Upper lobe of left lung (tissue), 6 donors: ENCODE measurements at regions not wholly inside any gene's neighbourhood (a gene's known extent, or its start where the extent isn't known, plus 50 kb on each side); places are given as distances from the start of the nearest gene placed in this dataset.
A peak's percentile ranks its signal among the peaks of the same experiment; 100 is the strongest.

Experiments
- ATAC-seq, 2 donors: fragments of 200-7000 bp; cut with Tn5 transposase; one replicate each; pipeline ENCODE4 v1.9.1; 2022; ENCODE audit warnings: mild to moderate bottlenecking in 2 of 2, moderate library complexity in 2 of 2; ENCODE audit not compliant: low FRiP score in 2 of 2
- DNase-seq, 2 donors: peaks; one replicate each; pipeline ENCODE4 v3.0.0-alpha.2; 2019 to 2020
- H3K27ac ChIP-seq, 4 donors: fragments of 200-600 bp; sonication (generic); one replicate each; pipeline ENCODE4 v1.5.1; 2016 to 2019
- H3K27me3 ChIP-seq, 4 donors: fragments of 200-600 bp; sonication (generic); one replicate each; pipeline ENCODE4 v1.5.1; 2017 to 2019
- H3K36me3 ChIP-seq, 4 donors: fragments of 200-600 bp; sonication (generic); one replicate each; pipeline ENCODE4 v1.5.1; 2016 to 2019
- H3K4me1 ChIP-seq, 4 donors: fragments of 200-600 bp; sonication (generic); one replicate each; pipeline ENCODE4 v1.5.1; 2018 to 2019
- H3K4me3 ChIP-seq, 4 donors: fragments of 200-600 bp; sonication (generic); one replicate each; pipeline ENCODE4 v1.5.1; 2017 to 2019; ENCODE audit warnings: mild to moderate bottlenecking in 2 of 4, moderate library complexity in 1 of 4
- H3K9me3 ChIP-seq, 4 donors: fragments of 200-600 bp; sonication (generic); one replicate each; pipeline ENCODE4 v1.5.1; 2018 to 2019
- CTCF ChIP-seq, 6 experiments: fragments of 450-650 bp in 4 of 6; fragments of 200-600 bp in 2 of 6; sonication (generic) in 2 of 6; IDR thresholded peaks; one replicate each; pipeline ENCODE4 v1.5.1; 2016 to 2019; ENCODE audit warnings: antibody characterized with exemption in 6 of 6
- EP300 ChIP-seq, 4 donors: sonication (generic); formaldehyde crosslinking; IDR thresholded peaks; one replicate each; pipeline ENCODE4 v1.5.1; 2017; ENCODE audit warnings: antibody characterized with exemption in 4 of 4, control low read depth in 2 of 4
- POLR2A ChIP-seq, 4 donors: fragments of 450-650 bp; IDR thresholded peaks; one replicate each; pipeline ENCODE4 v1.5.1; 2016 to 2017; ENCODE audit warnings: antibody characterized with exemption in 4 of 4, mild to moderate bottlenecking in 2 of 4
- POLR2AphosphoS5 ChIP-seq, 2 donors: sonication (generic); formaldehyde crosslinking; IDR thresholded peaks; one replicate each; pipeline ENCODE4 v1.5.1; 2017; ENCODE audit warnings: antibody characterized with exemption in 2 of 2
- WGBS, 2 donors: methylation state at CpG; one replicate each; pipeline ENCODE4 v1.1.5; 2017 to 2018; 5-methylcytosine and 5-hydroxymethylcytosine counted together
- donor health status: DM: no; HTN: no; CAD: no; lungs with moderate emphysema.
- donor health status: DM: no; HTN: yes; CAD: no; lungs with severe emphysema.

- no peaks in the 10 kb centered on the region for H3K36me3 ChIP-seq
- ATAC-seq (no peak), DNase-seq (no peak)
- H3K4me3 ChIP-seq, result no peak overlapping the region
- H3K9me3 ChIP-seq, result no peaks in the 10 kb centered on the region
- TF ChIP-seq POLR2AphosphoS5 (IDR thresholded peaks at IDR 0.05) (no peak), CTCF (IDR thresholded peaks at IDR 0.05) (no peak), EP300 (IDR thresholded peaks at IDR 0.05) (no peak), POLR2A (IDR thresholded peaks at IDR 0.05) (no peak)
- H3K27ac ChIP-seq, result no peak overlapping the region
- peaks cover 3 to 16% (median 11%) of the 10 kb centered on the region in 4 donors for H3K4me1 ChIP-seq
- no peaks in the 10 kb centered on the region for H3K27me3 ChIP-seq
- WGBS, 2 donors, result 73% methylated on average over 4 of the region's 4 CpGs; no CpG with 5 or more reads in 1 of the 2 donors
These were observed 85.7 kb downstream of the SEMA4F start for GRCh38 chr2:74739733-74740241.

DNA sequence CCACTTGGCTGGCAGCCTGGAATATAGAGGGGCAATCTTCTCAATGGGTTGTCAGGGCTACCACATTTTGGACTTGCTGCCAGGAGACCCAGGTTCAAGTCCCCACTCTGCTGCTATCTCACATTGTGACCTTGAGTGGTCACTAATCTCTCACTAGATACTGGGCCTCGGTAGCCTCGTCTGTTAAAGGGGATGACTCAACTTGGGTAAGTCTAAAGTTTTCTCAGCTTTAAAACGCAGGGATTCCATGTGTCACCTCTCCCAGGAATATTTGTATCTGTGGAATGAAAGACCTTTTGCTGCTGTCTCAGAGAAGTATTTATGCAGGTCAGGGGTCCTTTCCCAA, 86.3 kb downstream of the SEMA4F start:
- Histone ChIP-seq H3K4me1 (peaks cover 3 to 16% (median 11%) of the 10 kb centered on the region in 4 donors), H3K27ac (no peak overlapping the region), H3K9me3 (no peaks in the 10 kb centered on the region), H3K4me3 (no peak overlapping the region), H3K36me3 (no peaks in the 10 kb centered on the region), H3K27me3 (no peaks in the 10 kb centered on the region)
- DNase-seq, result no peak
- WGBS, 2 donors, result 75 to 85% methylated on average over 3 of the region's 3 CpGs
- no peak for TF ChIP-seq POLR2A (IDR thresholded peaks at IDR 0.05)
- no peak for TF ChIP-seq POLR2AphosphoS5 (IDR thresholded peaks at IDR 0.05)
- no peak for TF ChIP-seq EP300 (IDR thresholded peaks at IDR 0.05)
- TF ChIP-seq CTCF (IDR thresholded peaks at IDR 0.05), result no peak
- no peak for ATAC-seq

- H3K4me1 ChIP-seq, result peaks cover 3 to 16% (median 11%) of the 10 kb centered on the region in 4 donors
- DNase-seq (peak in 1 of 2 donors; percentile 91), ATAC-seq (peak; percentile 79 to 85)
- H3K27me3 ChIP-seq, result no peaks in the 10 kb centered on the region
- H3K27ac ChIP-seq, result no peak overlapping the region
- 32 to 36% methylated on average over 12 to 13 of the region's 13 CpGs for WGBS, 2 donors
- no peaks in the 10 kb centered on the region for H3K9me3 ChIP-seq
- TF ChIP-seq POLR2AphosphoS5 (IDR thresholded peaks at IDR 0.05) (peak; percentile 9 to 36), POLR2A (IDR thresholded peaks at IDR 0.05) (no peak), EP300 (IDR thresholded peaks at IDR 0.05) (peak in 1 of 4 donors; percentile 54), CTCF (IDR thresholded peaks at IDR 0.05) (no peak)
- no peak overlapping the region for H3K4me3 ChIP-seq
- no peaks in the 10 kb centered on the region for H3K36me3 ChIP-seq
These were observed 86.8 kb downstream of the SEMA4F start for GRCh38 chr2:74740741-74741431.

GRCh38 chr2:74741629-74742028, 87.6 kb downstream of the SEMA4F start:
- no peaks in the 10 kb centered on the region for H3K27me3 ChIP-seq
- no peak overlapping the region for H3K27ac ChIP-seq
- H3K4me3 ChIP-seq, result no peak overlapping the region
- WGBS, 2 donors, result 40 to 55% methylated on average over 2 of the region's 2 CpGs
- ATAC-seq, result no peak
- no peaks in the 10 kb centered on the region for H3K9me3 ChIP-seq
- H3K4me1 ChIP-seq, result peaks cover 3 to 16% (median 11%) of the 10 kb centered on the region in 4 donors
- H3K36me3 ChIP-seq, result no peaks in the 10 kb centered on the region
- no peak for DNase-seq
- TF ChIP-seq POLR2A (IDR thresholded peaks at IDR 0.05) (no peak), EP300 (IDR thresholded peaks at IDR 0.05) (no peak), CTCF (IDR thresholded peaks at IDR 0.05) (no peak)

- H3K27ac ChIP-seq, result no peak overlapping the region
- no peaks in the 10 kb centered on the region for H3K27me3 ChIP-seq
- no peak overlapping the region for H3K4me3 ChIP-seq
- TF ChIP-seq POLR2AphosphoS5 (IDR thresholded peaks at IDR 0.05) (no peak), CTCF (IDR thresholded peaks at IDR 0.05) (no peak), EP300 (IDR thresholded peaks at IDR 0.05) (no peak), POLR2A (IDR thresholded peaks at IDR 0.05) (no peak)
- ATAC-seq (no peak), DNase-seq (no peak)
- H3K36me3 ChIP-seq, result no peaks in the 10 kb centered on the region
- peaks cover 3 to 16% (median 11%) of the 10 kb centered on the region in 4 donors for H3K4me1 ChIP-seq
- no peaks in the 10 kb centered on the region for H3K9me3 ChIP-seq
- WGBS, 2 donors, result 75 to 84% methylated on average over 1 of the region's 1 CpG
These were observed 88.4 kb downstream of the SEMA4F start for GRCh38 chr2:74742471-74742870.
